ENCODE measurements at regions not wholly inside any gene's neighbourhood (a gene's known extent, or its start where the extent isn't known, plus 50 kb on each side); places are given as distances from the start of the nearest gene placed in this dataset.

DNA sequence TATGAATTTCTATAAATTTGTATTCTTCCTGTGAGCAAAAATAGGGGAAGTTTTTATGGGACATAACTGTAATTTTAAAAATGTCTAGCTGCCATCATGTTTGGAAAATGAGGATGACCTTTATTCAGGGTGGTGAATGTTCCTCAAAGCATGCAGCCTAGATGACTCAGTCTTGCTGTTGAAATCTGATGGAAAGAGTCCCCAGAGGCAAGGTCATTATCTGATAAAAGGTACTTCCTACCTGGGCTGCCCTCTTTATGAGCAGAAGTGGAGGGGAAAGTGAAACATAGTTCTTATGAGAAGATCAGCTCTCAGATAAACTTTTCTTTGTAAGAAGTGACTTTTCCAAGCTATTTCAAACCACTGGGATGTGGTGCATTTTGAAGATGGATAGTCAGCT lies 1144.7 kb upstream of the PIK3C3 start:
- H3K9ac ChIP-seq (ENCODE audit: low read length in 3 of 3): no peak overlapping the region
- H3K9me3 ChIP-seq (ENCODE audit: control insufficient read depth in 2 of 3, insufficient read depth in 1 of 3, low read length in 3 of 3): no peaks in the 10 kb centered on the region
- no peaks in the 10 kb centered on the region for H3K36me3 ChIP-seq (ENCODE audit: control insufficient read depth in 2 of 3, insufficient read depth in 3 of 3, low read length in 3 of 3)
- H3K27ac ChIP-seq (ENCODE audit: low read depth in 2 of 2, low read length in 2 of 2): no peak overlapping the region
- TF ChIP-seq, protein P1, sequence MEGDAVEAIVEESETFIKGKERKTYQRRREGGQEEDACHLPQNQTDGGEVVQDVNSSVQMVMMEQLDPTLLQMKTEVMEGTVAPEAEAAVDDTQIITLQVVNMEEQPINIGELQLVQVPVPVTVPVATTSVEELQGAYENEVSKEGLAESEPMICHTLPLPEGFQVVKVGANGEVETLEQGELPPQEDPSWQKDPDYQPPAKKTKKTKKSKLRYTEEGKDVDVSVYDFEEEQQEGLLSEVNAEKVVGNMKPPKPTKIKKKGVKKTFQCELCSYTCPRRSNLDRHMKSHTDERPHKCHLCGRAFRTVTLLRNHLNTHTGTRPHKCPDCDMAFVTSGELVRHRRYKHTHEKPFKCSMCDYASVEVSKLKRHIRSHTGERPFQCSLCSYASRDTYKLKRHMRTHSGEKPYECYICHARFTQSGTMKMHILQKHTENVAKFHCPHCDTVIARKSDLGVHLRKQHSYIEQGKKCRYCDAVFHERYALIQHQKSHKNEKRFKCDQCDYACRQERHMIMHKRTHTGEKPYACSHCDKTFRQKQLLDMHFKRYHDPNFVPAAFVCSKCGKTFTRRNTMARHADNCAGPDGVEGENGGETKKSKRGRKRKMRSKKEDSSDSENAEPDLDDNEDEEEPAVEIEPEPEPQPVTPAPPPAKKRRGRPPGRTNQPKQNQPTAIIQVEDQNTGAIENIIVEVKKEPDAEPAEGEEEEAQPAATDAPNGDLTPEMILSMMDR (IDR thresholded peaks at IDR 0.05; ENCODE audit: borderline replicate concordance, extremely low read depth, insufficient read depth): no peak
- FAIRE-seq (no peak), DNase-seq (no peak)
- no peaks in the 10 kb centered on the region for H3K4me1 ChIP-seq (ENCODE audit: control insufficient read depth in 2 of 3, insufficient read depth in 2 of 3, low read depth in 1 of 3, low read length in 3 of 3)
- intact Hi-C loops (cut with DNase I): no loop called here
- no peaks in the 10 kb centered on the region for H3K27me3 ChIP-seq (ENCODE audit: control insufficient read depth, insufficient read depth, low read length)
- H3K4me3 ChIP-seq (ENCODE audit: low read length in 3 of 3): no peak overlapping the region

DNA sequence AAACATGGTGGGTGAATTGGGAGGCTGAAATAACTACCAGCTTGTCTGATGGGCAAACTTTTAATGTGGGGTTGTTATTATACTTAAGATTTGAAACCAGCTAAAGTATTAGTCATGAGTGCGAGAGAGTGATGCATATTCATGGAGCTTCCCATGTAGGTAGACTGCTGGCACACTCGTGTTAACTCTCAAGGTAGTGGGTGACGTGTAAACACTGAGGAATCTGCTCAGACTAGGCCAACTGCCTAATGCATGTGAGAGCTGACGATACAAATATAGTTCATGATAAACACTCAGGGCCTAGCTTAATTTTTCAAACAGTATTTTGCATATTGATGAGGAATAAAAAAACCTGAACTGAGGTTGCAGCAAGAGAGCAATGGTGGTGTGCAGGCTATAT lies 1165.7 kb upstream of the PIK3C3 start:
- Histone ChIP-seq H3K27me3 (ENCODE audit: control insufficient read depth, insufficient read depth, low read length) (no peaks in the 10 kb centered on the region), H3K9me3 (ENCODE audit: control insufficient read depth in 2 of 3, insufficient read depth in 1 of 3, low read length in 3 of 3) (no peaks in the 10 kb centered on the region), H3K9ac (ENCODE audit: low read length in 3 of 3) (no peak overlapping the region), H3K4me1 (ENCODE audit: control insufficient read depth in 2 of 3, insufficient read depth in 2 of 3, low read depth in 1 of 3, low read length in 3 of 3) (no peaks in the 10 kb centered on the region), H3K36me3 (ENCODE audit: control insufficient read depth in 2 of 3, insufficient read depth in 3 of 3, low read length in 3 of 3) (no peaks in the 10 kb centered on the region), H3K27ac (ENCODE audit: low read depth in 2 of 2, low read length in 2 of 2) (no peak overlapping the region), H3K4me3 (ENCODE audit: low read length in 3 of 3) (no peak overlapping the region)
- DNase-seq: no peak
- FAIRE-seq: no peak
- TF ChIP-seq, protein P1 (IDR thresholded peaks at IDR 0.05; ENCODE audit: borderline replicate concordance, extremely low read depth, insufficient read depth): no peak
- intact Hi-C loops (cut with DNase I): no loop called here

DNA sequence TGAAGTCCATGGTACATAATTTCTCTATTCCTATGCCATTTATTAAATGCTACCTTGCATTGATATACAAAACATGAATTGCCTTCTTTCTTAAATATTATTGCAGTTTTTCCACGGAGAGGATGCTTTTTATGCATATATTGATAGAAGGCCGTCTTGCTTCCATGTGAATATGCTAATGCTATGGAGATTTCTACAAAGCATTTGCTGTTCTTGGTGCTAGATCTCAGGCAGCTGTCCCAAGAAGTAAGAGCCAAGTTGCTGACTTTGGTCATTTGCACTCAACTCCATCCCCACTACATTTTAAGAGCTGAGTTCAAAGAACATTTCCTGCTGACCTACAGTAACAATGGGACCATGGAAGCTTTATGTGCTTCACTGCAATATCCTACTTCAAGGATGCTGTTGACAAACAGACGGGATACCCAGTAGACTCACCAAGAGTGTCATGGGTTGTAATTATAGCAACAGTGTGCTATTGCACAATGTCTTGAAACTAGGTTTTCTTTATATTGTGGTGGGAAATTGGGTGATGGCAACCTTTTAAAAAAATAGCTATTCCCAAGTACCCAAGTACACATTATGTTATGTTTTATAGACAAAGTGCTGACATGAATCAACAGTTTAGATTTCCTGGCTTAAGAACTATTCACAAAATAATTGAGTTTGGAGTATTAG lies 1172.4 kb upstream of the PIK3C3 start:
- no peak overlapping the region for H3K9ac ChIP-seq (ENCODE audit: low read length in 3 of 3)
- FAIRE-seq: no peak
- TF ChIP-seq, protein P1 (IDR thresholded peaks at IDR 0.05; ENCODE audit: borderline replicate concordance, extremely low read depth, insufficient read depth): no peak
- intact Hi-C loops (cut with DNase I): no loop called here
- H3K9me3 ChIP-seq (ENCODE audit: control insufficient read depth in 2 of 3, insufficient read depth in 1 of 3, low read length in 3 of 3): no peaks in the 10 kb centered on the region
- no peaks in the 10 kb centered on the region for H3K4me1 ChIP-seq (ENCODE audit: control insufficient read depth in 2 of 3, insufficient read depth in 2 of 3, low read depth in 1 of 3, low read length in 3 of 3)
- no peaks in the 10 kb centered on the region for H3K27me3 ChIP-seq (ENCODE audit: control insufficient read depth, insufficient read depth, low read length)
- H3K36me3 ChIP-seq (ENCODE audit: control insufficient read depth in 2 of 3, insufficient read depth in 3 of 3, low read length in 3 of 3): no peaks in the 10 kb centered on the region
- no peak overlapping the region for H3K27ac ChIP-seq (ENCODE audit: low read depth in 2 of 2, low read length in 2 of 2)
- H3K4me3 ChIP-seq (ENCODE audit: low read length in 3 of 3): no peak overlapping the region
- DNase-seq: no peak

DNA sequence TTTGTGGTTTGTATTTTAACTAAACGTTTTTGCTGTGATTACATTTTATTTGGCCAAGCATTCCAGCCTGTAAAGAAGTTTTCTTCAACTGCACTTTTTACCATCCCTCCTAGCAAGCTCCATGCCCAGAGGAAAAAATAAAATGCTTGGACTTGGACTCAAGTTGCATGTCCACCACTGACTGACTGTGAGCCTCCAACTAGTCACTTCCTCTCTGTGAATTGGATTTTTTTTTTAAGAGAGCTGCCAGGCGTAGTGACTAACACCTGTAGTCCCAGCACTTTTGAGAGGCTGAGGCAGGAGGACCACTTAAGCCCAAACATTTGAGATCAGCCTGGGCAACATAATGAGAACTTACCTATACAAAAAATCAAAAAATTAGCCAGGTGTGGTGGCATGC lies 1185.2 kb upstream of the PIK3C3 start:
- no peak for DNase-seq
- H3K9me3 ChIP-seq (ENCODE audit: control insufficient read depth in 2 of 3, insufficient read depth in 1 of 3, low read length in 3 of 3): no peaks in the 10 kb centered on the region
- no peak overlapping the region for H3K4me3 ChIP-seq (ENCODE audit: low read length in 3 of 3)
- TF ChIP-seq, protein P1 (IDR thresholded peaks at IDR 0.05; ENCODE audit: borderline replicate concordance, extremely low read depth, insufficient read depth): no peak
- H3K36me3 ChIP-seq (ENCODE audit: control insufficient read depth in 2 of 3, insufficient read depth in 3 of 3, low read length in 3 of 3): no peaks in the 10 kb centered on the region
- intact Hi-C loops (cut with DNase I): no loop called here
- no peaks in the 10 kb centered on the region for H3K27me3 ChIP-seq (ENCODE audit: control insufficient read depth, insufficient read depth, low read length)
- no peak for FAIRE-seq
- no peaks in the 10 kb centered on the region for H3K4me1 ChIP-seq (ENCODE audit: control insufficient read depth in 2 of 3, insufficient read depth in 2 of 3, low read depth in 1 of 3, low read length in 3 of 3)
- H3K27ac ChIP-seq (ENCODE audit: low read depth in 2 of 2, low read length in 2 of 2): no peak overlapping the region
- no peak overlapping the region for H3K9ac ChIP-seq (ENCODE audit: low read length in 3 of 3)
